Activated naive CD4-positive, alpha-beta T cell treated with Interleukin-2 at 50 U/mL for 16 hours (primary cell): ENCODE measurements at regions not wholly inside any gene's neighbourhood (a gene's known extent, or its start where the extent isn't known, plus 50 kb on each side); places are given as distances from the start of the nearest gene placed in this dataset.
"Not testable (repeated sequence)": the region's sequence is repeated elsewhere in the genome, so short reads cannot be mapped to it uniquely, and the experiment has no call there.

Source experiments
- DNase-seq: peaks from one replicate; pipeline ENCODE4 v3.0.0-alpha.2; 2020

GRCh38 chrX:3990569-3990968 is 277.1 kb upstream of the PRKX start:
- DNase-seq: no peak

- not testable (repeated sequence) for DNase-seq
These were observed 258.8 kb upstream of the PRKX start for GRCh38 chrX:3972104-3972858.

GRCh38 chrX:3968749-3969148 is 255.3 kb upstream of the PRKX start:
- no peak for DNase-seq

GRCh38 chrX:3963980-3964379 is 250.5 kb upstream of the PRKX start:
- DNase-seq: no peak

GRCh38 chrX:3962511-3963311 is 249.3 kb upstream of the PRKX start:
- DNase-seq: no peak

- DNase-seq: no peak
These were observed 247.5 kb upstream of the PRKX start for GRCh38 chrX:3960952-3961351.

- DNase-seq: no peak
These were observed 238.4 kb upstream of the PRKX start for GRCh38 chrX:3951859-3952258.

GRCh38 chrX:3950373-3950772 is 236.9 kb upstream of the PRKX start:
- no peak for DNase-seq

GRCh38 chrX:3943965-3944364 is 230.5 kb upstream of the PRKX start:
- DNase-seq: no peak

GRCh38 chrX:3940000-3940610 is 226.7 kb upstream of the PRKX start:
- no peak for DNase-seq

GRCh38 chrX:3938587-3938986 is 225.1 kb upstream of the PRKX start:
- DNase-seq: no peak

- DNase-seq: not testable (repeated sequence)
These were observed 221.7 kb upstream of the PRKX start for GRCh38 chrX:3935196-3935595.

- DNase-seq: not testable (repeated sequence)
These were observed 207.1 kb upstream of the PRKX start for GRCh38 chrX:3920424-3921017.

- not testable (repeated sequence) for DNase-seq
These were observed 206.4 kb upstream of the PRKX start for GRCh38 chrX:3919668-3920423.

- not testable (repeated sequence) for DNase-seq
These were observed 201.4 kb upstream of the PRKX start for GRCh38 chrX:3914813-3915212.

- not testable (repeated sequence) for DNase-seq
These were observed 200.6 kb upstream of the PRKX start for GRCh38 chrX:3914059-3914458.

- not testable (repeated sequence) for DNase-seq
These were observed 197.6 kb upstream of the PRKX start for GRCh38 chrX:3911012-3911411.

- not testable (repeated sequence) for DNase-seq
These were observed 197.2 kb upstream of the PRKX start for GRCh38 chrX:3910611-3911010.

- DNase-seq: not testable (repeated sequence)
These were observed 192.2 kb upstream of the PRKX start for GRCh38 chrX:3905522-3906258.

- DNase-seq: not testable (repeated sequence)
These were observed 188.8 kb upstream of the PRKX start for GRCh38 chrX:3902222-3902621.

- not testable (repeated sequence) for DNase-seq
These were observed 183.3 kb upstream of the PRKX start for GRCh38 chrX:3896755-3897154.

- DNase-seq: not testable (repeated sequence)
These were observed 169.1 kb upstream of the PRKX start for GRCh38 chrX:3882553-3882920.
